Keratinocyte (primary cell): ENCODE measurements at regions not wholly inside any gene's neighbourhood (a gene's known extent, or its start where the extent isn't known, plus 50 kb on each side); places are given as distances from the start of the nearest gene placed in this dataset.

Experiments
- CTCF ChIP-seq, 3 experiments: IDR thresholded peaks in 1 of 3; conservative IDR thresholded peaks in 1 of 3; optimal IDR thresholded peaks in 1 of 3; 2 replicates in 2 of 3; 3 replicates in 1 of 3; pipeline versions ENCODE3 to v1.5.1; 2011; ENCODE audit warnings: low read length in 3 of 3, mild to moderate bottlenecking in 3 of 3, moderate library complexity in 2 of 3, control low read depth in 1 of 3, inconsistent platforms in 1 of 3; ENCODE audit not compliant: insufficient read depth in 2 of 3; ENCODE audit errors: extremely low read depth in 1 of 3
- EZH2 ChIP-seq: IDR thresholded peaks from one replicate; pipeline ENCODE4 v1.6.1; 2012; ENCODE audit warnings: inconsistent platforms, mild to moderate bottlenecking, low read length, moderate library complexity

DNA sequence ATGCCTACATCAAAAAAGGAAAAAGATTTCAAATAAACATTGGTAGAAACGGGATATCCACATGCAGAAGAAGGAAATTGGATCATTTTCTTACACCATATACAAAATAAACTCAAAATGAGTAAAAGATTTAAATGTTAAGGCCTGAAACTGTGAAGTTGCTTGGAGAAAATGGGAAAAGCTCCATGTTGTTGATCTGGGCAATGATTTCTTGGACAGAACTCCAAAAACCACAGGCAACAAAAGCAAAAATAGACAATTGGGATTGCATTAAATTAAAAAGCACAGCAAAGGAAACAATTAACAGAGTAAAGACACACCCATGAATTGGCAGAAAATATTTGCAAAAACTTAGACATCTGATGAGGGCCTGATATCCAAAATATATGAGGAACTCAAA lies 105.2 kb upstream of the APP start:
- TF ChIP-seq CTCF (optimal IDR thresholded peaks at IDR 0.05 in 1 of 3, IDR thresholded peaks at IDR 0.05 in 1 of 3, conservative IDR thresholded peaks at IDR 0.05 in 1 of 3; ENCODE audit: extremely low read depth in 1 of 3, insufficient read depth in 2 of 3, low read length in 3 of 3): no peak
- TF ChIP-seq EZH2: no peak
